WI38 (cell line): ENCODE measurements at regions not wholly inside any gene's neighbourhood (a gene's known extent, or its start where the extent isn't known, plus 50 kb on each side); places are given as distances from the start of the nearest gene placed in this dataset.

ENCODE experiments used
- H3K4me3 ChIP-seq: 2 replicates; pipeline ENCODE4 v1.5.1; 2011; ENCODE audit warnings: low read depth, mild to moderate bottlenecking, control low read depth, low read length
- TF ChIP-seq, protein P1 (sequence below): IDR thresholded peaks from 2 replicates; pipeline ENCODE4 v1.5.1; 2012; ENCODE audit warnings: low read depth, mild to moderate bottlenecking, control low read depth, low read length

DNA sequence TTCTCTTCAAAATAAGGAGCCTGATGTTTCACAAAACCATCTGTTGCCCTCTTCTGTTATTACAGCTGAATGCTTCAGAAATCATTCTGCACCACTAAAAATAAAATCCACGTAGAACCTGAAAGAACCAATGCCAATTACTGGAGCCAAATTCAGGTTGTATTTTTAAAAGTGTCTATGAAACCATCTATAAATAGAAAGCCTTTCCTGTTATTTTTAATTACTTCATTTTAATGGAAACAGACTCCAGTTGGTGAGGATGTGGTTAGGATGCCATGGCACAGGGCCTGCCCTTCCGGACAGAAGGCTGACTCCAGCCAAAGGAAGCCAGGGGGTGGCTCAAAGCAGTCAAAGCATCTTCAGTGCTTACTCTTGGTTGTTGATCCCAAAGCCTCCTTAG is 119.8 kb downstream of the TENT4A start:
- no peak overlapping the region for H3K4me3 ChIP-seq
- TF ChIP-seq, protein P1, sequence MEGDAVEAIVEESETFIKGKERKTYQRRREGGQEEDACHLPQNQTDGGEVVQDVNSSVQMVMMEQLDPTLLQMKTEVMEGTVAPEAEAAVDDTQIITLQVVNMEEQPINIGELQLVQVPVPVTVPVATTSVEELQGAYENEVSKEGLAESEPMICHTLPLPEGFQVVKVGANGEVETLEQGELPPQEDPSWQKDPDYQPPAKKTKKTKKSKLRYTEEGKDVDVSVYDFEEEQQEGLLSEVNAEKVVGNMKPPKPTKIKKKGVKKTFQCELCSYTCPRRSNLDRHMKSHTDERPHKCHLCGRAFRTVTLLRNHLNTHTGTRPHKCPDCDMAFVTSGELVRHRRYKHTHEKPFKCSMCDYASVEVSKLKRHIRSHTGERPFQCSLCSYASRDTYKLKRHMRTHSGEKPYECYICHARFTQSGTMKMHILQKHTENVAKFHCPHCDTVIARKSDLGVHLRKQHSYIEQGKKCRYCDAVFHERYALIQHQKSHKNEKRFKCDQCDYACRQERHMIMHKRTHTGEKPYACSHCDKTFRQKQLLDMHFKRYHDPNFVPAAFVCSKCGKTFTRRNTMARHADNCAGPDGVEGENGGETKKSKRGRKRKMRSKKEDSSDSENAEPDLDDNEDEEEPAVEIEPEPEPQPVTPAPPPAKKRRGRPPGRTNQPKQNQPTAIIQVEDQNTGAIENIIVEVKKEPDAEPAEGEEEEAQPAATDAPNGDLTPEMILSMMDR: no peak

DNA sequence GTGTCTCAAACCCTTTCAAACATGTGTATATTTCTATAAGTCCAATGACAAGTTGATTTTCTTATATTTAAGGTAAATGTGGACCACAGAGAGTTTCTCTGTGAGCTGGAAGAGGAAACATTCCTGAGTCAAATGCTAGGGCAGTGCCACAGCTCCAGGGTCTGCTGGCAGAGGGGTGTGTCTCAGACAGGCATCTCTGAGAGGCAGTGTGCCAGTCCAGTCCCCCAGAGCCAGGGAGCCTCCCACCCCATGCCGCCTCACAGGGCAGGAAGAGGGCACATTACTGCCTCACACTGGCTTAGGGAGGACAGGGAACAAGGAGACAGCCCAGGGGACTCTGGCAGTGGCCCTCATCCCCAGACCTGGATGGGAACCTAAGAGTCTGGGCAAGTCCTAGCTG is 120.2 kb downstream of the TENT4A start:
- TF ChIP-seq, protein P1: no peak
- no peak overlapping the region for H3K4me3 ChIP-seq

DNA sequence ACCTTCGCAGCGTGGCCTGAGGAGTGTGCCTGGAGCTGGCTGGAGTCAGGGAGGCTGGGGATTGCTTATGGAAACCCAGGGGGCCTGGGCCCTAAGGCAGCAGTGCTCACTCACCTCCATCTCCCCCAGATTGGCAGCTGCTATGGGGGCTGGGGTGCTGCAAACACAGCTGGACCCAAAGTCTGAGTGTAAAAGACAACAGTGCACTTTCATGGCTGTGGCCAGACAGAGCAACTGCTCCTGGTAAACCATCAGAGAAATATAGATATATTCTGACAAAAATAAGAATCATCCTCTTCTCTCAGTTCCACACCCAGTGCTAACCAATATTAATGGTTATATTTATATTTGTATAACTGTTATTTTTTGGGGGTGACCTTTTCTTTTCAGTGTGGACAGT is 123.9 kb downstream of the TENT4A start:
- no peak overlapping the region for H3K4me3 ChIP-seq
- TF ChIP-seq, protein P1: no peak

DNA sequence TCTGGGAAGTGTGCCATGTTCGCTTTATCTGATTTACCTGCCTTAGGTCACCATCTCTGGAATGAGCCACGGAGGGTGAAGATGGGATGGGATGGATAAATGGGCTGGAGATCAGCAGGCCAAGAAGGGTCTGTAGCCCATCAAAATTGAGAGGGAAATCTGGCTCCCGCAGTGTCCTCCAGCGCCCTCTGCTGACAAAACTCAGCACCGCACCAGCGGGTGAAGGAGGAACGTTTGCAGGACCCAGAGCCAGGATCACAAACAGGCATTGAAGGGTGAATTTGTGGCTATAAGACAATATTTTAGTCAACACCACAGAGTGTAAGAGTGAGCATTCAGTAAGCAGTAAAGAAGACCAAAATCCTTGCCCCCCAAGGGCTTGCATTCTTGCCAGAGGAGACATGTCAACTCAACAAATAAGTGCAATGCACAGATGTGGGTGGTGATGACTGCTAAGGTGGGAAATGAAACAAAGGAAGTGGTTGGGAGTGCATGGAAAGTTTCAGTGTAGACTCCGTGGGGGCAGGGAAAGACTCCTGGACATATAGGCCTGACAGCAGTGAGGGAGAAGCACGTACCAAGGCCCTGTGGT is 124.4 kb downstream of the TENT4A start:
- TF ChIP-seq, protein P1: peak; percentile 62
- H3K4me3 ChIP-seq: no peak overlapping the region

DNA sequence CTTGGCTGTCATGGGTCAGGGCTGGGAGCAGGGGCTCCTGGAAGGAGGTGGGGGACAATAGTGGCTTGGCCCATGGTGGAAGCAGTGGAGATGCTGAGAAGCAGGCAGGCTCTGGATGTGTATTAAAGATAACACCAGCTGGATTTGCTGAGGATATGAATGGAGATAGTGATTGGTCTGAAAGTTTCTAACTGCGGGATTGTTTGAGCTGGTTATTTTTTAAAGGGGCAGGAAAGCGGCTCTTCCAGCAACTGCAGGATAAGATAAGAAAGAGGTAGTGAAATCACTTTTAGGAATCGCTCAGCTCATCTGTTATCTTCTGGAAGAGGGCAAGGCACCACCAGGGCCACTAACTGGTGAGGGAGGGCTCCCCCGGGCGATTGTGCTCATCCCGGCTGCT is 125.5 kb downstream of the TENT4A start:
- H3K4me3 ChIP-seq: no peak overlapping the region
- TF ChIP-seq, protein P1: no peak

DNA sequence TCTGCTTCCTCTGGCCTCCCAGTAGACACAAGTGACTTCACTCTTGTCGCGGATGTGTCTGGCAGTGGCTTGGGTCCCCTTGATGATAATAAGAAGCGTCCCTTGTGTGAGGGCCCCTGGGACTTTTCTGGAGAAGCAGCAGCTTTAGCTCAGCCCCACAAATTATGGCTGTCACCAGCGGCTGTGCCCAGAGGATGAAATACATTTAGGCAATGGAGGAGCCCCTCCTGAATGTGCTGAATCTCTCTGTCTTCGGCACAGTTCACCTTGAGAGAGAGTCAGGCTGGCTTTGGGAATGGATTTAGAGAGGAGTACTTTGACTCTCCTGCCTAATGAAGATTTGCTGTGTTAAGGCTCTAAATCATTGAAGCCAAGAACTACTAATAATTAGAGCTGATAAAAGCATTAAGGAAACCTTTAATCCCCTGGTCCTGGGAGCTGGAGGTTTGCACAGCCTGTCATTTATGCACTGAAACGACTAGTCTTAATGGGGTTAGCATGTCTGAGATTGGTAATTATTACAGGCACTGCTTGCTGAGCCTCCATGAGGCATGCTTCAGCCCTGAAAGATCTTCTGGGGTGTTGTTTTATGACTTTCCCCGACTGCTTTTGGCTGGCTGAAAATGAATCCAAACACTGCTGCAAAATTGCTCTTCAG is 127.0 kb downstream of the TENT4A start:
- TF ChIP-seq, protein P1: no peak
- H3K4me3 ChIP-seq: no peak overlapping the region

DNA sequence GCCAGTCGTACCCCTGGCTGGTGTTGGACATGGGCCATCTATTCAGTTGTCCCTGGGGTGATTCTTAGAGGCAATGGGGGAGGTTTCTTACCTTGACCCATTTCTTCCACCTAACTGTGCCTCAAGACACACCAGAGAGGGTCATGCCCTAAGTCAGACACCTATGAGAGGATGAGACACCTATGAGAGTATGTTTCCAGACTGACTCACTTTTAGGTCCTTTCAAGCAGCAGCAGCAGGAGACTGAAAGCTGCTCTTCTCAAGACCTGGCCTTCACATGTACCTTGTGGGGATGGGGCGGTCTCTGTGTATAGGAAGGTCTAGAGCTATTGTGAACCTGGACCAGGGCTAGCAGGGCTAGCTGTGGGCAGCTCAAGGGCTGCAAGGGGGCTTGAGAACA is 130.1 kb downstream of the TENT4A start:
- no peak overlapping the region for H3K4me3 ChIP-seq
- TF ChIP-seq, protein P1: no peak
